ENCODE measurements at regions not wholly inside any gene's neighbourhood (a gene's known extent, or its start where the extent isn't known, plus 50 kb on each side); places are given as distances from the start of the nearest gene placed in this dataset.

GRCh38 chr6:11828262-11828870, 49.8 kb upstream of the ADTRP start:
- Histone ChIP-seq H3K27me3 (no peaks in the 10 kb centered on the region), H3K36me3 (no peaks in the 10 kb centered on the region), H3K9ac (no peak overlapping the region), H3K4me2 (no peak overlapping the region), H4K20me1 (ENCODE audit: low read depth) (no peaks in the 10 kb centered on the region), H3K79me2 (ENCODE audit: low read depth) (no peaks in the 10 kb centered on the region), H3K9me3 (ENCODE audit: low read depth) (no peaks in the 10 kb centered on the region), H2AFZ (replicated peaks) (no peak overlapping the region), H3F3A (ENCODE audit: low read depth) (no peaks in the 10 kb centered on the region), H3K4me3 (no peak overlapping the region), H3K27ac (no peak overlapping the region), H3K4me1 (no peaks in the 10 kb centered on the region)
- Mint-ChIP-seq H3K9me3 (peaks cover 3% of the 10 kb centered on the region), H3K27me3 (ENCODE audit: insufficient read depth, low read depth) (no peaks in the 10 kb centered on the region), H3K27ac (no peak overlapping the region), H3K36me3 (no peaks in the 10 kb centered on the region), H3K4me3 (no peak overlapping the region), H3K4me1 (peaks cover 29% of the 10 kb centered on the region)
- DNase-seq (ENCODE audit: low spot score), result no peak
- TF ChIP-seq, protein P1, sequence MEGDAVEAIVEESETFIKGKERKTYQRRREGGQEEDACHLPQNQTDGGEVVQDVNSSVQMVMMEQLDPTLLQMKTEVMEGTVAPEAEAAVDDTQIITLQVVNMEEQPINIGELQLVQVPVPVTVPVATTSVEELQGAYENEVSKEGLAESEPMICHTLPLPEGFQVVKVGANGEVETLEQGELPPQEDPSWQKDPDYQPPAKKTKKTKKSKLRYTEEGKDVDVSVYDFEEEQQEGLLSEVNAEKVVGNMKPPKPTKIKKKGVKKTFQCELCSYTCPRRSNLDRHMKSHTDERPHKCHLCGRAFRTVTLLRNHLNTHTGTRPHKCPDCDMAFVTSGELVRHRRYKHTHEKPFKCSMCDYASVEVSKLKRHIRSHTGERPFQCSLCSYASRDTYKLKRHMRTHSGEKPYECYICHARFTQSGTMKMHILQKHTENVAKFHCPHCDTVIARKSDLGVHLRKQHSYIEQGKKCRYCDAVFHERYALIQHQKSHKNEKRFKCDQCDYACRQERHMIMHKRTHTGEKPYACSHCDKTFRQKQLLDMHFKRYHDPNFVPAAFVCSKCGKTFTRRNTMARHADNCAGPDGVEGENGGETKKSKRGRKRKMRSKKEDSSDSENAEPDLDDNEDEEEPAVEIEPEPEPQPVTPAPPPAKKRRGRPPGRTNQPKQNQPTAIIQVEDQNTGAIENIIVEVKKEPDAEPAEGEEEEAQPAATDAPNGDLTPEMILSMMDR (IDR thresholded peaks at IDR 0.05), result no peak
- TF ChIP-seq EZH2phosphoT487 (IDR thresholded peaks at IDR 0.05) (no peak), EZH2 (IDR thresholded peaks at IDR 0.05) (no peak)

Data from neural progenitor cell (in vitro differentiated cells).